Nephron (organoid): ENCODE measurements at regions not wholly inside any gene's neighbourhood (a gene's known extent, or its start where the extent isn't known, plus 50 kb on each side); places are given as distances from the start of the nearest gene placed in this dataset.

ENCODE experiments used
- H3K27ac Mint-ChIP-seq, 3 experiments: 2 replicates each; pipeline ENCODE4 v1.8.0; 2020; ENCODE audit warnings: mixed read lengths in 3 of 3, mild to moderate bottlenecking in 2 of 3, moderate library complexity in 1 of 3
- H3K27me3 Mint-ChIP-seq: 2 replicates; pipeline ENCODE4 v1.8.0; 2021; ENCODE audit warnings: low read depth, mild to moderate bottlenecking, moderate library complexity, mixed read lengths
- H3K36me3 Mint-ChIP-seq: 2 replicates; pipeline ENCODE4 v1.8.0; 2020; ENCODE audit warnings: low read depth, mixed read lengths
- H3K4me1 Mint-ChIP-seq: 2 replicates; pipeline ENCODE4 v1.8.0; 2020; ENCODE audit warnings: mixed read lengths
- H3K4me3 Mint-ChIP-seq, 3 experiments: 2 replicates each; pipeline ENCODE4 v1.8.0; 2020; ENCODE audit warnings: mild to moderate bottlenecking in 3 of 3, mixed read lengths in 3 of 3, moderate library complexity in 2 of 3
- H3K9me3 Mint-ChIP-seq: 2 replicates; pipeline ENCODE4 v1.8.0; 2020; ENCODE audit warnings: mixed read lengths
- CTCF ChIP-seq, 3 experiments: fragments of 200-600 bp; sonication (generic); IDR thresholded peaks; one replicate each; pipeline ENCODE4 v1.5.0; 2021; ENCODE audit warnings: antibody characterized with exemption in 3 of 3; ENCODE audit not compliant: unreplicated experiment in 3 of 3

- Mint-ChIP-seq H3K27me3 (no peaks in the 10 kb centered on the region), H3K4me3 (no peak overlapping the region), H3K27ac (peak overlapping the region in 1 of 3 experiments; percentile 26), H3K9me3 (no peaks in the 10 kb centered on the region), H3K36me3 (no peaks in the 10 kb centered on the region), H3K4me1 (peaks cover 26% of the 10 kb centered on the region)
- TF ChIP-seq CTCF (IDR thresholded peaks at IDR 0.05; ENCODE audit: unreplicated experiment in 3 of 3) = no peak
Observed at GRCh38 chr2:134137182-134137611, 116.7 kb upstream of the MGAT5 start.

- H3K4me3 Mint-ChIP-seq = no peak overlapping the region
Observed at GRCh38 chr2:134138115-134138514, 115.8 kb upstream of the MGAT5 start.

GRCh38 chr2:134139611-134140010, 114.3 kb upstream of the MGAT5 start:
- no peak overlapping the region for H3K4me3 Mint-ChIP-seq
- no peaks in the 10 kb centered on the region for H3K27me3 Mint-ChIP-seq
- H3K4me1 Mint-ChIP-seq = peaks cover 26% of the 10 kb centered on the region
- H3K27ac Mint-ChIP-seq = no peak overlapping the region
- no peak for TF ChIP-seq CTCF (IDR thresholded peaks at IDR 0.05; ENCODE audit: unreplicated experiment in 3 of 3)
- peaks cover 5% of the 10 kb centered on the region for H3K36me3 Mint-ChIP-seq
- no peaks in the 10 kb centered on the region for H3K9me3 Mint-ChIP-seq

More at GRCh38 chr2:134138115-134138514, 115.8 kb upstream of the MGAT5 start:
- no peaks in the 10 kb centered on the region for H3K36me3 Mint-ChIP-seq
- H3K9me3 Mint-ChIP-seq = no peaks in the 10 kb centered on the region
- no peak overlapping the region for H3K27ac Mint-ChIP-seq
- H3K27me3 Mint-ChIP-seq = no peaks in the 10 kb centered on the region
- no peak for TF ChIP-seq CTCF (IDR thresholded peaks at IDR 0.05; ENCODE audit: unreplicated experiment in 3 of 3)
- peaks cover 26% of the 10 kb centered on the region for H3K4me1 Mint-ChIP-seq

GRCh38 chr2:134140251-134140661, 113.6 kb upstream of the MGAT5 start:
- H3K4me1 Mint-ChIP-seq = peaks cover 26% of the 10 kb centered on the region
- H3K4me3 Mint-ChIP-seq = no peak overlapping the region
- peaks cover 5% of the 10 kb centered on the region for H3K36me3 Mint-ChIP-seq
- no peaks in the 10 kb centered on the region for H3K27me3 Mint-ChIP-seq
- no peaks in the 10 kb centered on the region for H3K9me3 Mint-ChIP-seq
- TF ChIP-seq CTCF (IDR thresholded peaks at IDR 0.05; ENCODE audit: unreplicated experiment in 3 of 3) = no peak
- no peak overlapping the region for H3K27ac Mint-ChIP-seq

- H3K9me3 Mint-ChIP-seq = no peaks in the 10 kb centered on the region
- no peak overlapping the region for H3K4me3 Mint-ChIP-seq
- H3K36me3 Mint-ChIP-seq = peaks cover 5% of the 10 kb centered on the region
- H3K27ac Mint-ChIP-seq = no peak overlapping the region
- TF ChIP-seq CTCF (IDR thresholded peaks at IDR 0.05; ENCODE audit: unreplicated experiment in 3 of 3) = no peak
- H3K4me1 Mint-ChIP-seq = peaks cover 27% of the 10 kb centered on the region
- no peaks in the 10 kb centered on the region for H3K27me3 Mint-ChIP-seq
Observed at GRCh38 chr2:134141598-134142340, 112.1 kb upstream of the MGAT5 start.

- Mint-ChIP-seq H3K36me3 (peaks cover 5% of the 10 kb centered on the region), H3K27me3 (no peaks in the 10 kb centered on the region), H3K4me1 (peaks cover 24% of the 10 kb centered on the region), H3K27ac (no peak overlapping the region), H3K4me3 (no peak overlapping the region), H3K9me3 (no peaks in the 10 kb centered on the region)
- TF ChIP-seq CTCF (IDR thresholded peaks at IDR 0.05; ENCODE audit: unreplicated experiment in 3 of 3) = no peak
Observed at GRCh38 chr2:134142341-134142738, 111.5 kb upstream of the MGAT5 start.
